ENCODE measurements at regions not wholly inside any gene's neighbourhood (a gene's known extent, or its start where the extent isn't known, plus 50 kb on each side); places are given as distances from the start of the nearest gene placed in this dataset.

DNA sequence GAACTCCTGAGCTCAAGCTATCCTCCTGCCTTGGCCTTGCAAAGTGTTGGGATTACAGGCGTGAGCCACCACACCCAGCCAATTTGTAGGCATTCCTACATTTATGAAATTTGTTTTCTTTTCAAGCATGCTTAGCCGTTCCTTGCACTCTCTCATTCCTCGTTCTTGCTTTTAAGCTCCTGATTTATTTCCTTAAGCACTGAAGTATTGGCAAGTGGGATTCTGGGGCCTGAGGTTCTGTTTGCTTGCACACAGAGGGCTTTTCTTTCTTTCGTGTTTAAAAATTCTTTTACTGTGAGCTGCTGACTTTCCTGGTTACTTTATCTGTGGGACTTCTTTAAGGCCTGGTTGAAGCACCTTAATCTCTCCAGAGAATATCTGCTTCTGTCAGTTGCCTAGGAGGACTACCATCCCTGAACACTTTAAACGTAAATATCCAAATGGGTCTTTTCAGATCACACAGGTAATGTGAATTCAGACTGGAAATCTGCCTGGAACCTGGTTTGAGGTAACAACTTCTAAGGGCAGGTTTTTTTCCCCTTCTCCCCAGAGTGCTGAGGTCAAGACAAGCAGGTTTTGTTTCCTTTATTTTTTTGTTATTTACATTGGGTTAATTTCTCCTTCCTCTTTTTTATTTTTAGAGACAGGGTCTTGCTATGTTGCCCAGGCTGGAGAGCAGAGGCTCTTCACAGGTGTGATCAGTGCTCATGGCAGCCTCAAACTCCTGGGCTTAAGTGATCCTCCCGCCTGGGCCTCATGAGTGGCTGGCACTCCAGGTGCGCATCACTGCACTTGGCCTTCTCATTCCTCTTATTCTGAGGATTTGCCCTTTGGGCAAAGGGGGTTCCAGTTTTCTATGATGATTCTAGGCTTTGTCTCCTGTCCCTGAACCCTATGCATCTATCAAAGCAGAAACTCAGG, 102.9 kb downstream of the PFKFB3 start:
- DNase-seq = no peak

DNA sequence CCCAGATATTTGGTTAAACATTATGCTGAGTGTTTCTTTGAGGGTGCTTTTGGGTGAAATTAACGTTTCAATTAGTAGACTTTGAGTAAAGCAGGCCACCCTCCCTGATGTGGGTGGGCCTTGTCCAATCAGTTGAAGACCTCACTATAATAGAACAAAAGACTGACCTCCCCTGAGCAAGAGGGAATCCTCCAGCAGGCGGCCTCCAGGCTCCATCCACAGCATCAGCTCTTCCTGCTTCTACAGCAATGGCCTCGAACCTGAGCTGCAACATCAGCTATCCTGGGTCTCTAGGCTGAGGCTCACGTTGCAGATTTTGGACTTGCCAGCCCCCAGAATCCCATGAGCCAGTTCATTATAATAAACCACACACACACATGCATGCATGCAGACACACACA, 104.2 kb downstream of the PFKFB3 start:
- DNase-seq = no peak

- no peak for DNase-seq
Measured at GRCh38 chr10:6309816-6310215, 107.1 kb downstream of the PFKFB3 start.

DNA sequence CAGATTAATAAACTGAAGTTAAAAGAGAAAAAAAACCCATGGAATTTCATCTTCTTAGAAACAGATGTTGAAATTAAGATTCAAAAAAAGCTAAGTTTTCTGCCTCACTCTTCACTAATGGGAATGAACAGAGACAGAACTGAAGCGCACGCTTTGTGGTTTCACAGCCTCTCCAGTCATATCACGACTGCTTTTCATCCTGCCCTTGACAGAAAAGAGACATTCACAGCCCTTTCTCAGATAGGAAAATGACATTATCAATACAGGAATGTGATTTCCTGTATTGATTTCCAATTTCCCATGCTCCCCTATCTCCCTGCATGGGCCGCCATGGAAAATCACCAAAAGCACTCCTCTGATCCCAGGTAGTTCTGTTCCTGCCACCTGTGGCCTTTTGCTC, 108.2 kb downstream of the PFKFB3 start:
- no peak for DNase-seq

- DNase-seq = no peak
Measured at GRCh38 chr10:6311700-6312330, 109.1 kb downstream of the PFKFB3 start.

DNA sequence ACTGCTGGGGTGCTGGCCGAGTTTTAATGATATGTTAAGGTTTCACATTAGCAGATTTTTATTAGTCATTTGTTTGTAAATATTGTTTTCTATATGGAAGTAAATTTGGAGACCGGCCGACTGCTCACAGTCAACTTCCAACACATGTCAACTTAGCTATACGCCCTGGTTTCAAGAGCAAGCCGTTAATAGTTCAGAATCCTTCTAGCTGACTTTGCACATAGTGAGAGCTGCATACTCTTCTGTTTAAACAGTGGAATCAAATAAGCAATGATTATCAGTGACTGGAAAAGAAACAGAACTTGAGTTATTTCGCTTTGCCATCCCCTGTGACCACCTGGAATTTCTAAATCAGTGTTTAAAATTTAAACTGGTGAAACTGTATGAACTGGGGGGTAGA, 109.9 kb downstream of the PFKFB3 start:
- DNase-seq = no peak

GRCh38 chr10:6313111-6313895, 110.6 kb downstream of the PFKFB3 start:
- DNase-seq = no peak

DNA sequence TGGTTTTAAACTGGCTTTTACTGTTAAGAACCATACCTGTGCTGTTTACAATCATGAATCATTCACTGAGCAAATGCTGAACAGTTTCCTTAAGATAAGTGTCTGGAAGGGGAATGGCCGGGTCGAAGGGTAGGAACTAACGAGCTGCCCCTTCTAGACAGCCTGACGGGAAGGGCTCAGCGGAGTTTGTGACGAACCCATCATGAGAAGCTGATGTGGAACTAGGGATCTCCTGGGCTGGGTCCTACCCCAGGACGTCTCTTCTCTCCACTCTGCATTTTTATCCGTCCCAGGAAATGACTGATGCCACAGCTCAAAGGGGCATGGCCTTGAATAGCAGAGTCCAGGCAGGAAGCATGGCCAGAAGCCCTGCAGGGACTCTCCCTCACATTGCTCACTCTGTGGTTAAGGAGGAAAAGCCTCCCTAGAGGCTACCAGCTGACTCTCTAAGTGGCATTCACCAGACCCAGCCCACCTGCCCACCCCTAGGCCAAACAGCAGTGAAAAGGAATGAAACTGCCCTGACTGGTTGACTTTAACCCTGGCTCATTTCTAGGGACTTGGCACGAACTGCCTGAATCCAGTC, 112.0 kb downstream of the PFKFB3 start:
- no peak for DNase-seq

GRCh38 chr10:6319119-6319518, 116.4 kb downstream of the PFKFB3 start:
- no peak for DNase-seq

- no peak for DNase-seq
Measured at GRCh38 chr10:6320320-6321010, 117.7 kb downstream of the PFKFB3 start.

- DNase-seq = no peak
Measured at GRCh38 chr10:6321880-6322279, 119.1 kb downstream of the PFKFB3 start.

DNA sequence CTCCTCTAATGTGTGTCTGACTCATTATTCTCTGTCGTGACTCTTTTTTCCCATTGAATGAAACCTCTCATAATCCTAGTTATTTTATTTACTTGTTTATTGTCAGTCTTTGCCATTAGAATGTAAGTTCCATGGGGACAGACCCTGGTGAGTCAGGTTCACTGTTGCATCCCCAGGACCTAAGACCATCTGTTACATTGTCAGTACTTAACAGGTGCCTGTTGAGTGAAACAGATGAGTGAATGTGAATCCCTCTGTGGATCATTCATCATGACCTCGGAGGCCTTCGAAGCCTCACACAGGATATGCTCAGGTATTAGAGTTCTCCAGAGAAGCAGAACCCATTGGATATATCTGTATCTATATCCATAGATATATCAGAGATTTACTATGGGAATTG, 120.1 kb downstream of the PFKFB3 start:
- DNase-seq = no peak

- DNase-seq = no peak
Measured at GRCh38 chr10:6327961-6328698, 125.4 kb downstream of the PFKFB3 start.

DNA sequence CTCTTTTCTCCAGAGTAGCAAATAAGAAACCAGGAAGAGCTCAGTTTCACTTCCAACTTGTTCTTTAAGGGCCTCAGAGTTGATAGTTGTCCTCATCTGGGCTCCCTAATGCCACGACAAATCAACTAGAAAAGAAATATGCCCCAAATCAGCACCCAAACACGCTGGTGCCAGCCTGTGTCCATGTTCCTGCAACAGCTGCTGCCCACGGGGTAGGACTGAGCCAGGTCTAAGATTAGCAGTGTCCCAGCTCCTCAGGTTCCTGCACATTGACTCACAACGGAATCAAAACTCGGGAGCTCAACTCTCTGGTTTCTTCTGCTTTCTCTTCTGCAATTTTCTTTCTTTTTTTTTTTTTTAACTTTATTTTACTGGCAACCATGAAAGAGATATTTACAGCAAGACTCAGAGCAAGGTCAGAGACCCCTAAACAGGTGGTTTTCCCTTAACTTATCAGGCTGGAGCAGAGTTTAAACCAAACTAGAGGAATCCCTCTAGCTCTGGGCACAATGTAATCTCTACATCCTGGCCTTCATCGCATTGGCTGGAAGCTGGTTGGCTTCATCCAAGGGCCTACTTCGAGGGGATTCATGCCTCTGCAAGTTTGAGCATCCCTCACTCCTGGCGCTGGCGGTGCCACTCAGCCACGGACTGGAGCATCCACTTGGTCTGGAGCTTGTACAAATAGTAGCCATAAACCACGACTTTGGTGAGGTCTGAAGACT, 126.1 kb downstream of the PFKFB3 start:
- DNase-seq = no peak

DNA sequence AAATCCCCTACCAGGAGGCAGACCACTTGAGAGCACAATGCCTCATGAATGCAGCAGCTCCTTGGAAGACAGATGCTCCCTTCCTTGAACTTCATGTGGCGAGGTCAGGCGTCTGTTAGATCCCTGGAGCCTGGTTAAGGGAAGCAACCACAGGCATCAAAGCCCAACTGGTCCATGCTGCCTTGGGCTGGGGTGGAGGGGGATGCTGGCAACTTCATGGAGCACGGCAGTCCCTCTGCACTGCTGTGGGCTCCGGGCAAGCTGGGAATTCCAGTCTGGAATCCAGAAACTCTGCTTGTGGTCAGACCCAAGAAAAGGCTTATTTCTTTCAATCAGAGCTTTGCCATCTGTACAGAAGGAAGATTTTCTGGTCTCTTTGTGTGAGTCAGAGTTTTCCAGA, 130.4 kb downstream of the PFKFB3 start:
- DNase-seq = no peak

GRCh38 chr10:6333973-6334372, 131.2 kb downstream of the PFKFB3 start:
- no peak for DNase-seq

- DNase-seq = no peak
Measured at GRCh38 chr10:6336016-6336415, 133.3 kb downstream of the PFKFB3 start.

GRCh38 chr10:6337382-6337781, 134.7 kb downstream of the PFKFB3 start:
- DNase-seq = no peak

DNA sequence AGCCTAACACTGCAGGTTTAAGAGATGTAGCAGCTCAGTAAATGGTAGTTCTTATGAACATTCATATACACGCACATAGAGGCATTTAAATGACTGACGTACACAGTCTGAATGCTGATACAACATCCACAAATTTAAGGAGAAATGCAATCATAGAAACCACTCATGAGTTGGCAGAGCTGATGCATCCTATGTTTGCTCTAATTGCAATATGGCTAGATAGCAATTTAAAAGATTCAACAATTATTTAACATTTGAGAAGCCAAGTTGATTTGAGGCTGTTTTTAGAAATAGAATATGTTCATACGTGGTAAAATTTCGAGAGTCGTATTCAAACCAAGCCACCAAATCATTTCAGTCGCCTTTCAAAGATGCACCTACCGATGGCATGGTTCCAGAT, 135.6 kb downstream of the PFKFB3 start:
- no peak for DNase-seq

DNA sequence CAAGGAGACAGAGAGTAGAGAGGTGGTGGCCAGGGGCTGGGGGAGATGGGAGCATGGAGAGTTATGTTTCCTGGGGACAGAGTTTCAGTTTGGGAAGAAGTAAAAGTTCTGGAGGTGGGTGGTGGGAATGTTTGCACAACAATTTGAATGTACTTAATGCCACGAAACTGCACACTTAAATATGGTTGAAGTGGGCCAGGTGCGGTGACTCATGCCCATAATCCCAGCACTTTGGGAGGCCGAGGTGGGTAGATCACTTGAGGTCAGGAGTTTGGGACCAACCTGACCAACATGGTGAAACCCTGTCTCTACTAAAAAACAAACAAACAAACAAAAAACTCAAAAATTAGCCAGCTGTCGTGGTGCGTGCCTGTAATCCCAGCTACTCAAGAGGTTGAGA, 137.2 kb downstream of the PFKFB3 start:
- no peak for DNase-seq

- DNase-seq = no peak
Measured at GRCh38 chr10:6342096-6342685, 139.5 kb downstream of the PFKFB3 start.

All from activated naive CD4-positive, alpha-beta T cell treated with Interleukin-2 at 50 U/mL for 16 hours (primary cell).